Fibroblast of mammary gland (primary cell): ENCODE measurements at regions not wholly inside any gene's neighbourhood (a gene's known extent, or its start where the extent isn't known, plus 50 kb on each side); places are given as distances from the start of the nearest gene placed in this dataset.

Experiments used
- DNase-seq: peaks from one replicate; pipeline ENCODE4 v3.0.0-alpha.2; 2010; ENCODE audit warnings: low read depth
- H3K4me3 ChIP-seq: 2 replicates; pipeline ENCODE4 v1.5.1; 2011; ENCODE audit warnings: low read depth, mild to moderate bottlenecking, low read length, moderate library complexity; ENCODE audit not compliant: control insufficient read depth
- TF ChIP-seq, protein P1 (sequence below): conservative IDR thresholded peaks from 2 replicates; pipeline ENCODE4 v1.5.1; 2011; ENCODE audit warnings: low read depth, low read length, inconsistent platforms; ENCODE audit not compliant: control insufficient read depth, insufficient read depth

GRCh38 chr14:88940671-88941070 is 116.2 kb downstream of the TTC8 start:
- TF ChIP-seq, protein P1, sequence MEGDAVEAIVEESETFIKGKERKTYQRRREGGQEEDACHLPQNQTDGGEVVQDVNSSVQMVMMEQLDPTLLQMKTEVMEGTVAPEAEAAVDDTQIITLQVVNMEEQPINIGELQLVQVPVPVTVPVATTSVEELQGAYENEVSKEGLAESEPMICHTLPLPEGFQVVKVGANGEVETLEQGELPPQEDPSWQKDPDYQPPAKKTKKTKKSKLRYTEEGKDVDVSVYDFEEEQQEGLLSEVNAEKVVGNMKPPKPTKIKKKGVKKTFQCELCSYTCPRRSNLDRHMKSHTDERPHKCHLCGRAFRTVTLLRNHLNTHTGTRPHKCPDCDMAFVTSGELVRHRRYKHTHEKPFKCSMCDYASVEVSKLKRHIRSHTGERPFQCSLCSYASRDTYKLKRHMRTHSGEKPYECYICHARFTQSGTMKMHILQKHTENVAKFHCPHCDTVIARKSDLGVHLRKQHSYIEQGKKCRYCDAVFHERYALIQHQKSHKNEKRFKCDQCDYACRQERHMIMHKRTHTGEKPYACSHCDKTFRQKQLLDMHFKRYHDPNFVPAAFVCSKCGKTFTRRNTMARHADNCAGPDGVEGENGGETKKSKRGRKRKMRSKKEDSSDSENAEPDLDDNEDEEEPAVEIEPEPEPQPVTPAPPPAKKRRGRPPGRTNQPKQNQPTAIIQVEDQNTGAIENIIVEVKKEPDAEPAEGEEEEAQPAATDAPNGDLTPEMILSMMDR, result no peak
- no peak overlapping the region for H3K4me3 ChIP-seq
- no peak for DNase-seq

- H3K4me3 ChIP-seq, result no peak overlapping the region
- TF ChIP-seq, protein P1, result no peak
- no peak for DNase-seq
Measured at GRCh38 chr14:88941414-88941813, 117.0 kb downstream of the TTC8 start.

- no peak for DNase-seq
- H3K4me3 ChIP-seq, result no peak overlapping the region
- TF ChIP-seq, protein P1, result no peak
Measured at GRCh38 chr14:88947646-88948598, 123.5 kb downstream of the TTC8 start.

DNA sequence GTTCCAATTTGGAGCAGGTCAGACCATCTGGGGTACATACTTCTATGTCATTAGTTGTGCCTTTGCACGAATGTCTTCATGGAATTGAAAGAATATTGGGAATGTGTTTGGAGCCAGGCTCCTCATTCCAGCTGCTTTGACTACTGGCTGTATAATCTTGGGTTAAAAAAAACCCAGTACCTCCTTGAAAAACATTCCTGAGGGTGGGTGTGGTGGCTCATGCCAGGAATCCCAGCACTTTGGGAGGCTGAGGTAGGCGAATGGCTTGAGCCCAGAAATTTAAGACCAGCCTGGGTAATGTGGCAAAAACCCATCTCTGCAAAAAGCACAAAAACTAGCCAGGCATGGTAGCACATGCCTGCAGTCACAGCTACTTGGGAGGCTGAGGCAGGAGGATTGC is 125.6 kb downstream of the TTC8 start:
- TF ChIP-seq, protein P1, result no peak
- no peak overlapping the region for H3K4me3 ChIP-seq
- no peak for DNase-seq

DNA sequence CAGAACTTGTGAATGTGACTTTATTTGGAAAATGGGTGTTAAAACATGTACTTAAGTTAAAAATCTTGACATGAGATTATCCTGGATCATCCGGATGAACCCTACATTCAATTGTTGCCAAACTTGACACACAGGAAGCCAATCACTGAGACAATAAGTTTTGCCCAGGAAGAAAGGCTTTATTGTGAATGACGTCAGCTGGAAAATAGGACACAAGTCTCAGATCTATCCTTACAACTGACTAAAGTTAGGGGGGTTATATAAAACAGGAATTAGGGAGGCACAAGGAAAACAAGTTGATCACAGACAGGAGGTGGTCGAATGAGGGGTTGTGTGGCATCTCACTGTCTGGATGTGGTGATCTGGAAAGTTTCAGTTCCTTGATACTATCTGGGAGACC is 126.9 kb downstream of the TTC8 start:
- no peak for DNase-seq
- no peak overlapping the region for H3K4me3 ChIP-seq
- TF ChIP-seq, protein P1, result no peak

- DNase-seq, result no peak
- TF ChIP-seq, protein P1, result no peak
- H3K4me3 ChIP-seq, result no peak overlapping the region
Measured at GRCh38 chr14:88952901-88953300, 128.4 kb downstream of the TTC8 start.

GRCh38 chr14:88955455-88955854 is 131.0 kb downstream of the TTC8 start:
- DNase-seq, result no peak
- TF ChIP-seq, protein P1, result no peak
- H3K4me3 ChIP-seq, result no peak overlapping the region
